IMR-90 (cell line): ENCODE measurements at regions not wholly inside any gene's neighbourhood (a gene's known extent, or its start where the extent isn't known, plus 50 kb on each side); places are given as distances from the start of the nearest gene placed in this dataset.

Experiments used
- ATAC-seq: fragments of 200-7000 bp; cut with Tn5 transposase; 2 replicates; pipeline ENCODE4 v1.9.1; 2020; ENCODE audit warnings: low read depth, mild to moderate bottlenecking, moderate library complexity
- BruUV-seq: library from RNA; stranded (reverse); fragments of 400-500 nt; replicated peaks from 2 replicates; lab custom pipeline; 2021; lab: Mats Ljungman, UMichigan
- CTCF ChIA-PET: fragments of 300-600 bp; formaldehyde crosslinking; extraction: SDS; loops from one replicate; lab custom pipeline; 2021; ENCODE audit warnings: antibody characterized with exemption; lab: Yijun Ruan, JAX
- POLR2A ChIA-PET: fragments of 300-600 bp; sonication (Branson Sonifier 250); formaldehyde crosslinking; loops from one replicate; lab custom pipeline; 2022; ENCODE audit warnings: antibody characterized with exemption; ENCODE audit not compliant: unreplicated experiment; lab: Charles Lee
- DNase-seq: peaks from one replicate; pipeline ENCODE4 v3.0.0; 2013
- H2AFZ ChIP-seq: replicated peaks from 2 replicates; pipeline ENCODE3; 2013; ENCODE audit warnings: low read length, mild to moderate bottlenecking; ENCODE audit not compliant: poor library complexity
- H2AK5ac ChIP-seq: 2 replicates; pipeline ENCODE4 v1.6.1; 2013; ENCODE audit warnings: low read depth, low read length, inconsistent platforms
- H2AK9ac ChIP-seq: replicated peaks from 2 replicates; pipeline ENCODE3; 2013; ENCODE audit warnings: mild to moderate bottlenecking, low read depth, low read length, moderate library complexity; ENCODE audit not compliant: poor library complexity
- H2BK120ac ChIP-seq: 2 replicates; pipeline ENCODE4 v1.6.1; 2013; ENCODE audit warnings: low read depth, low read length, inconsistent platforms
- H2BK15ac ChIP-seq: 3 replicates; pipeline ENCODE4 v1.6.1; 2013; ENCODE audit warnings: low read depth, low read length, inconsistent platforms
- H2BK20ac ChIP-seq: 2 replicates; pipeline ENCODE4 v1.6.1; 2013; ENCODE audit warnings: low read depth, mild to moderate bottlenecking, inconsistent platforms, low read length, moderate library complexity
- H2BK5ac ChIP-seq: 2 replicates; pipeline ENCODE4 v1.6.1; 2013; ENCODE audit warnings: mild to moderate bottlenecking, low read depth, low read length, inconsistent platforms; ENCODE audit not compliant: poor library complexity, severe bottlenecking
- H3K14ac ChIP-seq: replicated peaks from 2 replicates; pipeline ENCODE4 v1.6.1; 2013; ENCODE audit warnings: low read depth, low read length, inconsistent platforms
- H3K18ac ChIP-seq: 2 replicates; pipeline ENCODE4 v1.6.1; 2013; ENCODE audit warnings: low read depth, low read length, control low read depth
- H3K23ac ChIP-seq: 2 replicates; pipeline ENCODE4 v1.6.1; 2013; ENCODE audit warnings: low read depth, low read length, inconsistent platforms
- H3K27ac ChIP-seq: 2 replicates; pipeline ENCODE4 v1.5.1; 2013; ENCODE audit warnings: mild to moderate bottlenecking, control low read depth, low read length; ENCODE audit not compliant: insufficient read depth
- H3K27me3 ChIP-seq: 2 replicates; pipeline ENCODE4 v1.6.1; 2013; ENCODE audit warnings: low read length; ENCODE audit not compliant: control insufficient read depth, insufficient read depth
- H3K36me3 ChIP-seq: 2 replicates; pipeline ENCODE4 v1.6.1; 2013; ENCODE audit warnings: low read length, mixed read lengths; ENCODE audit not compliant: control insufficient read depth, insufficient read depth
- H3K4ac ChIP-seq: 2 replicates; pipeline ENCODE4 v1.6.1; 2013; ENCODE audit warnings: low read depth, low read length, inconsistent platforms
- H3K4me1 ChIP-seq: 2 replicates; pipeline ENCODE4 v1.6.1; 2013; ENCODE audit warnings: low read length, mixed read lengths; ENCODE audit not compliant: control insufficient read depth, insufficient read depth
- H3K4me2 ChIP-seq: 2 replicates; pipeline ENCODE4 v1.6.1; 2013; ENCODE audit warnings: low read depth, mild to moderate bottlenecking, control low read depth, low read length, moderate library complexity
- H3K4me3 ChIP-seq: 2 replicates; pipeline ENCODE4 v1.5.1; 2013; ENCODE audit warnings: low read depth, mild to moderate bottlenecking, control low read depth, low read length, moderate library complexity; ENCODE audit not compliant: insufficient read depth
- H3K56ac ChIP-seq: 2 replicates; pipeline ENCODE4 v1.6.1; 2013; ENCODE audit warnings: low read length, inconsistent platforms; ENCODE audit not compliant: insufficient read depth; ENCODE audit errors: extremely low read depth
- H3K79me1 ChIP-seq, 2 experiments: 2 replicates each; pipeline ENCODE4 v1.6.1; 2013; ENCODE audit warnings: low read length in 2 of 2, inconsistent platforms in 1 of 2, low read depth in 1 of 2
- H3K9ac ChIP-seq: 2 replicates; pipeline ENCODE4 v1.6.1; 2013; ENCODE audit warnings: low read depth, low read length, control low read depth
- H3K9me1 ChIP-seq: 2 replicates; pipeline ENCODE4 v1.6.1; 2013; ENCODE audit warnings: low read length, inconsistent platforms; ENCODE audit not compliant: insufficient read depth
- H3K9me3 ChIP-seq: 2 replicates; pipeline ENCODE4 v1.6.1; 2013; ENCODE audit warnings: low read length; ENCODE audit not compliant: control insufficient read depth, insufficient read depth
- H4K20me1 ChIP-seq: 2 replicates; pipeline ENCODE4 v1.6.1; 2013; ENCODE audit warnings: low read length, inconsistent platforms; ENCODE audit not compliant: insufficient read depth
- H4K5ac ChIP-seq: 2 replicates; pipeline ENCODE4 v1.6.1; 2013; ENCODE audit warnings: mild to moderate bottlenecking, low read depth, low read length, control low read depth
- H4K8ac ChIP-seq, 2 experiments: 2 replicates each; pipeline ENCODE4 v1.6.1; 2013; ENCODE audit warnings: low read depth in 2 of 2, low read length in 2 of 2, control low read depth in 1 of 2, inconsistent platforms in 1 of 2
- H4K91ac ChIP-seq: 2 replicates; pipeline ENCODE4 v1.6.1; 2013; ENCODE audit warnings: low read depth, low read length, inconsistent platforms; ENCODE audit not compliant: insufficient read depth
- BHLHE40 ChIP-seq: fragments of 150-350 bp; IDR thresholded peaks from 2 replicates; pipeline ENCODE4 v1.6.1; 2016; ENCODE audit warnings: mild to moderate bottlenecking, low read depth, low read length
- CEBPB ChIP-seq: IDR thresholded peaks from 2 replicates; pipeline ENCODE4 v1.6.1; 2012; ENCODE audit warnings: low read depth, low read length, improper control_type of control experiment
- CHD1 ChIP-seq: IDR thresholded peaks from 2 replicates; pipeline ENCODE4 v1.6.1; 2012; ENCODE audit warnings: low read depth, low read length, improper control_type of control experiment
- CTCF ChIP-seq: conservative IDR thresholded peaks from 2 replicates; pipeline ENCODE4 v1.5.1; 2012; ENCODE audit warnings: mild to moderate bottlenecking, low read depth, low read length, improper control_type of control experiment
- FOS ChIP-seq: fragments of 150-350 bp; IDR thresholded peaks from 2 replicates; pipeline ENCODE4 v1.6.1; 2016; ENCODE audit warnings: low read depth, low read length
- MAFK ChIP-seq: IDR thresholded peaks from 2 replicates; pipeline ENCODE4 v1.6.1; 2012; ENCODE audit warnings: low read depth, low read length, improper control_type of control experiment
- MAZ ChIP-seq: IDR thresholded peaks from 2 replicates; pipeline ENCODE4 v1.6.1; 2012; ENCODE audit warnings: low read depth, mild to moderate bottlenecking, low read length, improper control_type of control experiment, moderate library complexity, borderline replicate concordance
- MXI1 ChIP-seq: IDR thresholded peaks from 2 replicates; pipeline ENCODE4 v1.6.1; 2012; ENCODE audit warnings: low read depth, mild to moderate bottlenecking, low read length, moderate library complexity, borderline replicate concordance
- NFE2L2 ChIP-seq: fragments of 150-350 bp; IDR thresholded peaks from 2 replicates; pipeline ENCODE4 v1.6.1; 2016; ENCODE audit warnings: low read depth, mild to moderate bottlenecking, low read length
- POLR2A ChIP-seq: IDR thresholded peaks from 2 replicates; pipeline ENCODE4 v1.6.1; 2012; ENCODE audit warnings: mild to moderate bottlenecking, low read depth, low read length
- RAD21 ChIP-seq: IDR thresholded peaks from 2 replicates; pipeline ENCODE4 v1.6.1; 2012; ENCODE audit warnings: low read length, improper control_type of control experiment
- RCOR1 ChIP-seq: IDR thresholded peaks from 2 replicates; pipeline ENCODE4 v1.6.1; 2012; ENCODE audit warnings: mild to moderate bottlenecking, low read length, improper control_type of control experiment; ENCODE audit not compliant: insufficient replicate concordance
- RFX5 ChIP-seq: IDR thresholded peaks from 2 replicates; pipeline ENCODE4 v1.8.0; 2012; ENCODE audit warnings: low read depth, mild to moderate bottlenecking, low read length, moderate library complexity
- SMC3 ChIP-seq: fragments of 150-350 bp; IDR thresholded peaks from 2 replicates; pipeline ENCODE4 v1.6.1; 2016; ENCODE audit warnings: low read depth, mild to moderate bottlenecking, antibody characterized with exemption, low read length, moderate library complexity
- USF2 ChIP-seq: fragments of 150-350 bp; IDR thresholded peaks from 2 replicates; pipeline ENCODE4 v1.6.1; 2017; ENCODE audit warnings: mild to moderate bottlenecking, antibody characterized with exemption, low read length, low read depth
- WGBS, 2 experiments: methylation state at CpG; one replicate each; pipeline versions ENCODE4 v1.1.5 to v1.1.7; 2013; ENCODE audit warnings: missing lambda C conversion rate in 2 of 2; ENCODE audit not compliant: insufficient read length in 1 of 2; ENCODE audit errors: extremely low coverage in 2 of 2; 5-methylcytosine and 5-hydroxymethylcytosine counted together
- dilution Hi-C: fragments of 300-500 bp; cut with HindIII; formaldehyde crosslinking; loops from one replicate; pipeline ENCODE4 v1.14.3; 2018; ENCODE audit warnings: low sequenced_read_pairs; ENCODE audit not compliant: unreplicated experiment
- in situ Hi-C: fragments of 300-500 bp; cut with MboI; formaldehyde crosslinking; loops from 3 replicates; pipeline ENCODE4 v1.14.3; 2019; ENCODE audit warnings: low sequenced_read_pairs, inconsistent platforms, mixed read lengths
- intact Hi-C: fragments of 100-400 bp; cut with micrococcal nuclease; formaldehyde crosslinking; loops from 2 replicates; pipeline ENCODE4 v1.10.0; 2022
- TF ChIP-seq, protein P1 (sequence below): fragments of 150-350 bp; IDR thresholded peaks from 2 replicates; pipeline ENCODE4 v1.6.1; 2016; ENCODE audit warnings: low read depth, mild to moderate bottlenecking, low read length, moderate library complexity, borderline replicate concordance

- BruUV-seq: no TSS peak
- POLR2A ChIA-PET: no interaction called here
- Histone ChIP-seq H3K4me3 (no peak overlapping the region), H3K9me3 (no peaks in the 10 kb centered on the region), H2AFZ (no peak overlapping the region), H4K5ac (no peak overlapping the region), H3K56ac (no peak overlapping the region), H3K9ac (no peak overlapping the region), H3K4me2 (no peak overlapping the region), H3K27me3 (no peaks in the 10 kb centered on the region), H3K14ac (no peak overlapping the region), H2BK5ac (no peak overlapping the region), H2BK120ac (no peak overlapping the region), H3K23ac (no peak overlapping the region), H2BK15ac (no peak overlapping the region), H3K18ac (no peak overlapping the region), H3K9me1 (peaks cover 5% of the 10 kb centered on the region), H4K20me1 (no peaks in the 10 kb centered on the region), H3K36me3 (no peaks in the 10 kb centered on the region), H4K91ac (no peak overlapping the region), H3K4me1 (peaks cover 6% of the 10 kb centered on the region), H3K4ac (no peak overlapping the region), H3K27ac (no peak overlapping the region), H2BK20ac (no peak overlapping the region), H4K8ac (no peak overlapping the region), H2AK9ac (no peak overlapping the region), H2AK5ac (no peak overlapping the region), H3K79me1 (no peaks in the 10 kb centered on the region)
- CTCF ChIA-PET: interaction anchor here (1.4 kb wide), 1 partner anchor 25 kb away, joined by 3 read pairs; no protein-coding TSS in a partner anchor
- dilution Hi-C loops: no loop called here
- DNase-seq (no peak), ATAC-seq (no peak)
- no peak for TF ChIP-seq RFX5
- no peak for TF ChIP-seq RCOR1
- no peak for TF ChIP-seq BHLHE40
- TF ChIP-seq POLR2A: no peak
- no peak for TF ChIP-seq MXI1
- TF ChIP-seq, protein P1, sequence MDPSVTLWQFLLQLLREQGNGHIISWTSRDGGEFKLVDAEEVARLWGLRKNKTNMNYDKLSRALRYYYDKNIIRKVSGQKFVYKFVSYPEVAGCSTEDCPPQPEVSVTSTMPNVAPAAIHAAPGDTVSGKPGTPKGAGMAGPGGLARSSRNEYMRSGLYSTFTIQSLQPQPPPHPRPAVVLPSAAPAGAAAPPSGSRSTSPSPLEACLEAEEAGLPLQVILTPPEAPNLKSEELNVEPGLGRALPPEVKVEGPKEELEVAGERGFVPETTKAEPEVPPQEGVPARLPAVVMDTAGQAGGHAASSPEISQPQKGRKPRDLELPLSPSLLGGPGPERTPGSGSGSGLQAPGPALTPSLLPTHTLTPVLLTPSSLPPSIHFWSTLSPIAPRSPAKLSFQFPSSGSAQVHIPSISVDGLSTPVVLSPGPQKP: no peak
- no peak for TF ChIP-seq CHD1
- TF ChIP-seq MAZ: no peak
- TF ChIP-seq CTCF: no peak
- no peak for TF ChIP-seq CEBPB
- no peak for TF ChIP-seq NFE2L2
- no peak for TF ChIP-seq RAD21
- no peak for TF ChIP-seq FOS
- no peak for TF ChIP-seq SMC3
- no peak for TF ChIP-seq MAFK
- TF ChIP-seq USF2: no peak
- in situ Hi-C loops: no loop called here
- no CpG with 5 or more reads among the region's 1 CpG for WGBS, 2 experiments
- intact Hi-C loops: no loop called here
Measured at GRCh38 chr4:147335183-147335582, 145.7 kb upstream of the EDNRA start.
